GM12878 (cell line): ENCODE measurements at regions not wholly inside any gene's neighbourhood (a gene's known extent, or its start where the extent isn't known, plus 50 kb on each side); places are given as distances from the start of the nearest gene placed in this dataset.

Experiments
- ATAC-seq: fragments of 200-7000 bp; cut with Tn5 transposase; 3 replicates; pipeline ENCODE4 v1.9.1; 2020; ENCODE audit warnings: mild to moderate bottlenecking, moderate library complexity
- BruUV-seq: library from RNA; stranded (reverse); fragments of 400-500 nt; replicated peaks from 2 replicates; lab custom pipeline; 2021; lab: Mats Ljungman, UMichigan
- CTCF ChIA-PET: fragments of 300-600 bp; sonication (Branson Sonifier 250); formaldehyde crosslinking; extraction: SDS; loops from one replicate; lab custom pipeline; 2021; ENCODE audit warnings: inconsistent platforms; lab: Yijun Ruan, JAX
- POLR2A ChIA-PET: fragments of 350-600 bp; formaldehyde crosslinking; extraction: SDS; loops from one replicate; lab custom pipeline; 2021; ENCODE audit warnings: inconsistent platforms; lab: Charles Lee
- RAD21 ChIA-PET: fragments of 300-600 bp; sonication (Branson Sonifier 250); formaldehyde crosslinking; loops from one replicate; lab custom pipeline; 2023; ENCODE audit warnings: antibody characterized with exemption; ENCODE audit not compliant: unreplicated experiment; lab: Charles Lee
- SMC1A ChIA-PET: fragments of 300-600 bp; sonication (Branson Sonifier 250); formaldehyde crosslinking; loops from one replicate; lab custom pipeline; 2023; ENCODE audit not compliant: unreplicated experiment, uncharacterized antibody; lab: Charles Lee
- DNase-seq: peaks from one replicate; pipeline ENCODE4 v3.0.0-alpha.2; 2011; ENCODE audit warnings: low read depth, low spot score
- FAIRE-seq: peaks from 3 replicates; lab custom pipeline; 2011; peaks lifted over from hg19 to GRCh38; lab: Jason Lieb, UNC
- H2AFZ ChIP-seq: 2 replicates; pipeline ENCODE4 v1.6.0; 2011; ENCODE audit warnings: low read depth, low read length, control low read depth; ENCODE audit not compliant: control insufficient read depth
- H3K27ac ChIP-seq: 2 replicates; pipeline ENCODE4 v1.5.1; 2011; ENCODE audit warnings: control low read depth; ENCODE audit not compliant: control insufficient read depth, insufficient read depth
- H3K27me3 ChIP-seq, 2 experiments: replicated peaks in 1 of 2; 2 replicates each; pipeline versions ENCODE4 v1.6.0 to v1.6.1; 2011; ENCODE audit warnings: low read length in 1 of 2; ENCODE audit not compliant: control insufficient read depth in 2 of 2, insufficient read depth in 2 of 2
- H3K36me3 ChIP-seq, 2 experiments: 2 replicates each; pipeline ENCODE4 v1.5.1; 2011; ENCODE audit warnings: low read length in 1 of 2; ENCODE audit not compliant: control insufficient read depth in 2 of 2, insufficient read depth in 2 of 2
- H3K4me1 ChIP-seq: 2 replicates; pipeline ENCODE4 v1.6.1; 2011; ENCODE audit warnings: mild to moderate bottlenecking, low read length, moderate library complexity, mixed read lengths; ENCODE audit not compliant: control insufficient read depth, insufficient read depth
- H3K4me2 ChIP-seq: 2 replicates; pipeline ENCODE4 v1.6.0; 2011; ENCODE audit warnings: control low read depth; ENCODE audit not compliant: control insufficient read depth, insufficient read depth
- H3K4me3 ChIP-seq: fragments of 200-600 bp; sonication (generic); 2 replicates; pipeline ENCODE4 v1.5.1; 2016
- H3K79me2 ChIP-seq: 2 replicates; pipeline ENCODE4 v1.6.0; 2011; ENCODE audit warnings: low read length; ENCODE audit not compliant: control insufficient read depth, insufficient read depth
- H3K9ac ChIP-seq: 2 replicates; pipeline ENCODE4 v1.8.0; 2011; ENCODE audit warnings: low read length, control low read depth, mixed read lengths; ENCODE audit not compliant: control insufficient read depth, insufficient read depth
- H3K9me3 ChIP-seq: replicated peaks from 3 replicates; pipeline ENCODE4 v1.5.1; 2011; ENCODE audit warnings: mild to moderate bottlenecking, low read length; ENCODE audit not compliant: control insufficient read depth, insufficient read depth
- H4K20me1 ChIP-seq: 2 replicates; pipeline ENCODE4 v1.6.0; 2011; ENCODE audit not compliant: control insufficient read depth, insufficient read depth
- ATF2 ChIP-seq: IDR thresholded peaks from 2 replicates; pipeline ENCODE4 v1.6.1; 2012; ENCODE audit warnings: low read length, inconsistent platforms
- BMI1 ChIP-seq: fragments of 450-650 bp; IDR thresholded peaks from 2 replicates; pipeline ENCODE4 v1.6.1; 2016; ENCODE audit warnings: mild to moderate bottlenecking, moderate library complexity, borderline replicate concordance
- PML ChIP-seq: IDR thresholded peaks from 2 replicates; pipeline ENCODE4 v1.6.1; 2012; ENCODE audit warnings: low read length, inconsistent platforms
- SPI1 ChIP-seq: IDR thresholded peaks from 2 replicates; pipeline ENCODE4 v1.6.1; 2011; ENCODE audit warnings: low read depth, mild to moderate bottlenecking, low read length, moderate library complexity, borderline replicate concordance; ENCODE audit not compliant: insufficient read depth
- SREBF1 ChIP-seq: IDR thresholded peaks from 2 replicates; pipeline ENCODE4 v1.6.1; 2012; ENCODE audit warnings: mild to moderate bottlenecking, low read length
- TBL1XR1 ChIP-seq: IDR thresholded peaks from 2 replicates; pipeline ENCODE4 v1.6.1; 2012; ENCODE audit warnings: low read depth, low read length, improper control_type of control experiment
- ZNF274 ChIP-seq: IDR thresholded peaks from one replicate; pipeline ENCODE4 v1.8.0; 2011; ENCODE audit not compliant: insufficient read length, insufficient read depth
- WGBS: methylation state at CpG from one replicate; pipeline ENCODE4 v1.1.6; 2016; ENCODE audit warnings: low lambda C conversion rate; ENCODE audit not compliant: insufficient replicate concordance, insufficient coverage; ENCODE audit errors: missing lambda C conversion rate; 5-methylcytosine and 5-hydroxymethylcytosine counted together
- in situ Hi-C: fragments of 300-500 bp; cut with MboI; formaldehyde crosslinking; loops from 9 replicates; pipeline ENCODE4 v1.14.3; 2018; ENCODE audit warnings: mixed read lengths
- intact Hi-C: fragments of 100-400 bp; cut with micrococcal nuclease; formaldehyde crosslinking; loops from one replicate; pipeline ENCODE4 v1.14.2; 2022; ENCODE audit not compliant: unreplicated experiment

- Histone ChIP-seq H3K9ac (no peak overlapping the region), H2AFZ (no peak overlapping the region), H3K79me2 (no peaks in the 10 kb centered on the region), H3K36me3 (no peaks in the 10 kb centered on the region), H3K27ac (no peak overlapping the region), H3K4me3 (no peak overlapping the region), H4K20me1 (no peaks in the 10 kb centered on the region)
- intact Hi-C loops (no loop called here), in situ Hi-C loops (no loop called here)
- ChIA-PET POLR2A (no interaction called here), RAD21 (no interaction called here)
- DNase-seq: no peak
- FAIRE-seq: no peak
- ATAC-seq: no peak
- TF ChIP-seq PML: no peak
- no peak for TF ChIP-seq ZNF274
- TF ChIP-seq SREBF1: no peak
- no peak for TF ChIP-seq TBL1XR1
- TF ChIP-seq BMI1: no peak
- no peak for TF ChIP-seq SPI1
- TF ChIP-seq, all 136 proteins: peak for 0
- Histone ChIP-seq H3K4me2 (no peak overlapping the region), H3K9me3 (no peaks in the 10 kb centered on the region), H3K27me3 (no peaks in the 10 kb centered on the region), H3K4me1 (no peaks in the 10 kb centered on the region)
- WGBS: 5% methylated on average over 1 of the region's 1 CpG
- SMC1A ChIA-PET: no interaction called here
- CTCF ChIA-PET: no interaction called here
- BruUV-seq: no TSS peak
These were observed 727.6 kb upstream of the CHRM3 start for GRCh38 chr1:238658763-238659162.

- Histone ChIP-seq H3K9ac (no peak overlapping the region), H4K20me1 (no peaks in the 10 kb centered on the region), H3K9me3 (no peaks in the 10 kb centered on the region), H3K36me3 (no peaks in the 10 kb centered on the region), H3K27ac (no peak overlapping the region), H3K4me3 (no peak overlapping the region), H3K27me3 (no peaks in the 10 kb centered on the region), H3K4me2 (no peak overlapping the region), H2AFZ (no peak overlapping the region), H3K79me2 (no peaks in the 10 kb centered on the region), H3K4me1 (no peaks in the 10 kb centered on the region)
- no peak for DNase-seq
- no peak for TF ChIP-seq ATF2
- ChIA-PET SMC1A (interaction anchor here (0.9 kb wide), 2 partner anchors 10 to 13 kb away, joined by 3 read pairs; no protein-coding TSS in a partner anchor), POLR2A (no interaction called here), CTCF (interaction anchor here (1.0 kb wide), 1 partner anchor 16 kb away, joined by 3 read pairs; no protein-coding TSS in a partner anchor), RAD21 (interaction anchor here (1.1 kb wide), 1 partner anchor 53 kb away, joined by 3 read pairs; no protein-coding TSS in a partner anchor)
- intact Hi-C loops: no loop called here
- ATAC-seq: no peak
- BruUV-seq: no TSS peak
- no peak for FAIRE-seq
- 7% methylated on average over 4 of the region's 4 CpGs for WGBS
- in situ Hi-C loops: no loop called here
These were observed 732.6 kb upstream of the CHRM3 start for GRCh38 chr1:238653693-238654321.
